Suprapubic skin (tissue), 4 donors: ENCODE measurements at regions not wholly inside any gene's neighbourhood (a gene's known extent, or its start where the extent isn't known, plus 50 kb on each side); places are given as distances from the start of the nearest gene placed in this dataset.

ENCODE experiments used
- DNase-seq, 2 donors: peaks; one replicate each; pipeline ENCODE4 v3.0.0-alpha.2; 2019; ENCODE audit warnings: low spot score in 2 of 2
- H3K27ac ChIP-seq: fragments of 200-600 bp; sonication (generic); one replicate; pipeline ENCODE4 v1.5.1; 2019
- H3K27me3 ChIP-seq: fragments of 200-600 bp; sonication (generic); one replicate; pipeline ENCODE4 v1.5.1; 2019
- H3K36me3 ChIP-seq: fragments of 200-600 bp; sonication (generic); one replicate; pipeline ENCODE4 v1.5.1; 2019
- H3K4me1 ChIP-seq: fragments of 200-600 bp; sonication (generic); one replicate; pipeline ENCODE4 v1.5.1; 2019
- H3K4me3 ChIP-seq: fragments of 200-600 bp; sonication (generic); one replicate; pipeline ENCODE4 v1.5.1; 2019; ENCODE audit warnings: mild to moderate bottlenecking
- H3K9me3 ChIP-seq: fragments of 200-600 bp; sonication (generic); one replicate; pipeline ENCODE4 v1.5.1; 2019
- EP300 ChIP-seq: sonication (generic); formaldehyde crosslinking; IDR thresholded peaks from one replicate; pipeline ENCODE4 v1.6.1; 2017; ENCODE audit warnings: antibody characterized with exemption
- POLR2A ChIP-seq, 2 donors: fragments of 450-650 bp; IDR thresholded peaks; one replicate each; pipeline ENCODE4 v1.6.1; 2017; ENCODE audit warnings: antibody characterized with exemption in 2 of 2, mild to moderate bottlenecking in 2 of 2, moderate library complexity in 2 of 2
- POLR2AphosphoS5 ChIP-seq, 3 donors: sonication (generic); formaldehyde crosslinking; IDR thresholded peaks; one replicate each; pipeline ENCODE4 v1.6.1; 2017; ENCODE audit warnings: antibody characterized with exemption in 3 of 3
- WGBS: methylation state at CpG from one replicate; pipeline ENCODE4 v1.1.5; 2018; 5-methylcytosine and 5-hydroxymethylcytosine counted together
- TF ChIP-seq, protein P1 (sequence below), 2 donors: fragments of 200-600 bp in 1 of 2; fragments of 450-650 bp in 1 of 2; sonication (generic) in 1 of 2; IDR thresholded peaks; one replicate each; pipeline ENCODE4 v1.5.1; 2016 to 2019; ENCODE audit warnings: antibody characterized with exemption in 2 of 2, mild to moderate bottlenecking in 1 of 2, moderate library complexity in 1 of 2

- H3K27me3 ChIP-seq, result no peaks in the 10 kb centered on the region
- no peak overlapping the region for H3K4me3 ChIP-seq
- H3K36me3 ChIP-seq, result no peaks in the 10 kb centered on the region
- no peak for DNase-seq
- H3K27ac ChIP-seq, result no peak overlapping the region
- no peaks in the 10 kb centered on the region for H3K4me1 ChIP-seq
- no peaks in the 10 kb centered on the region for H3K9me3 ChIP-seq
- TF ChIP-seq POLR2A (IDR thresholded peaks at IDR 0.05) (no peak), EP300 (no peak), POLR2AphosphoS5 (IDR thresholded peaks at IDR 0.05) (no peak)
- TF ChIP-seq, protein P1, sequence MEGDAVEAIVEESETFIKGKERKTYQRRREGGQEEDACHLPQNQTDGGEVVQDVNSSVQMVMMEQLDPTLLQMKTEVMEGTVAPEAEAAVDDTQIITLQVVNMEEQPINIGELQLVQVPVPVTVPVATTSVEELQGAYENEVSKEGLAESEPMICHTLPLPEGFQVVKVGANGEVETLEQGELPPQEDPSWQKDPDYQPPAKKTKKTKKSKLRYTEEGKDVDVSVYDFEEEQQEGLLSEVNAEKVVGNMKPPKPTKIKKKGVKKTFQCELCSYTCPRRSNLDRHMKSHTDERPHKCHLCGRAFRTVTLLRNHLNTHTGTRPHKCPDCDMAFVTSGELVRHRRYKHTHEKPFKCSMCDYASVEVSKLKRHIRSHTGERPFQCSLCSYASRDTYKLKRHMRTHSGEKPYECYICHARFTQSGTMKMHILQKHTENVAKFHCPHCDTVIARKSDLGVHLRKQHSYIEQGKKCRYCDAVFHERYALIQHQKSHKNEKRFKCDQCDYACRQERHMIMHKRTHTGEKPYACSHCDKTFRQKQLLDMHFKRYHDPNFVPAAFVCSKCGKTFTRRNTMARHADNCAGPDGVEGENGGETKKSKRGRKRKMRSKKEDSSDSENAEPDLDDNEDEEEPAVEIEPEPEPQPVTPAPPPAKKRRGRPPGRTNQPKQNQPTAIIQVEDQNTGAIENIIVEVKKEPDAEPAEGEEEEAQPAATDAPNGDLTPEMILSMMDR (IDR thresholded peaks at IDR 0.05), result no peak
Observed at GRCh38 chr9:116078640-116079039, 75.0 kb upstream of the PAPPA start.

DNA sequence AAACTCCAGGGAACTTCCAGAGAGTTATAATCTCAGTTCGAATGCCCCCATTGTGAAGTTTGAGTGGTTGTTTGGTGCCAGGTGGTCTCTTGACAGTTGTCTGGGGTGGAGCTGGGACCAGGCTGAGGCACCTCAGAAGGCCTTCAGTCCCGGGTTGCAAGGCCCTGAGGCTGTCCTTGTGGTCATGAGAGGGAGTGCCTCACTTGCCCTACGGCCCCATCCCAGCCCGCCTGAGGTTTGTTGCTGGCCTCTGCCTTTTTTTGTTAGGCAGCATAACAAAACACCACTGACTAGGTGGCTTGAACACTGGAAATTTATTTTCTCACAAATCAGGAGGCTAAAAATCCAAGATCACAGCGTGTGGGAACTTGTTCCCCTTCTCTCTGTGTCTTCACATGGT lies 73.0 kb upstream of the PAPPA start:
- 66% methylated on average over 5 of the region's 5 CpGs for WGBS

DNA sequence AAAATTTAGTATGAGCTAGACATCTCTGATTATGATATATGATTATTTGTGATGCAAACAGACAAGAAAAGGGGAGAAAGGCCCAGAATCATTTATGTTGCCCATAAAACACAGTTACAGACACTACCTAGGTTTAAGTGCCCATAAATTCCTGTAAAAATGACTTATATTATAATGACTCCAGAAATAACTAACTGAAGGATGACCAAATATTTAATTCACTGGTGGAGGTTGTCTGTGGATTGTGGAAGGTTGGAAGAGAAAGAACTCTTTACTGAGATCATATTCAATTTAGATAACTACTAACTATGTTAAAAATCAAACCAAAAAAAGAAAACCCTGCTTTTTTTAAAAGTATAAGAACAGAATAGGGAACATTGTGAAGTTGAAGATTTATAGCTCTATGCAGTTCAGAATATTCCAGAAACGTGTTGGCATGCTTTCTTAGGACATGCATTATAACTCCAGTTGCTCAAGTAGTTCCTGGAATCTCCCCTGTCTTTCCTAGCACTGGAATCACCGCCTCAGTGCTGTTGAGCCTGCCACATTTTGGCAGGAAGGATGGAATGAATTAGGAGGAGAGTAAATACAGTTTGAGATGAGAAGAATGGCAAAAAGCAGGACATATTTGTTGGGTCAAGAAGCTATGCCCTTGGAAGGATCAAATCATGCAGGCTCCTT lies 72.0 kb upstream of the PAPPA start:
- H3K9me3 ChIP-seq, result no peaks in the 10 kb centered on the region
- no peaks in the 10 kb centered on the region for H3K27me3 ChIP-seq
- H3K36me3 ChIP-seq, result no peaks in the 10 kb centered on the region
- TF ChIP-seq POLR2A (IDR thresholded peaks at IDR 0.05), result no peak
- TF ChIP-seq POLR2AphosphoS5 (IDR thresholded peaks at IDR 0.05), result no peak
- TF ChIP-seq, protein P1 (IDR thresholded peaks at IDR 0.05), result no peak
- TF ChIP-seq EP300, result no peak
- no peak for DNase-seq
- WGBS, result 26% methylated on average over 2 of the region's 2 CpGs
- no peak overlapping the region for H3K27ac ChIP-seq
- no peak overlapping the region for H3K4me3 ChIP-seq
- no peaks in the 10 kb centered on the region for H3K4me1 ChIP-seq

More for the DNA sequence above, 73.0 kb upstream of the PAPPA start:
- Histone ChIP-seq H3K27ac (no peak overlapping the region), H3K36me3 (no peaks in the 10 kb centered on the region), H3K4me3 (no peak overlapping the region), H3K27me3 (no peaks in the 10 kb centered on the region), H3K4me1 (no peaks in the 10 kb centered on the region), H3K9me3 (no peaks in the 10 kb centered on the region)
- no peak for TF ChIP-seq POLR2AphosphoS5 (IDR thresholded peaks at IDR 0.05)
- no peak for TF ChIP-seq POLR2A (IDR thresholded peaks at IDR 0.05)
- TF ChIP-seq, protein P1 (IDR thresholded peaks at IDR 0.05), result no peak
- no peak for TF ChIP-seq EP300
- DNase-seq, result no peak

GRCh38 chr9:116083837-116084236 lies 69.8 kb upstream of the PAPPA start:
- H3K4me1 ChIP-seq, result peaks cover 3% of the 10 kb centered on the region
- H3K36me3 ChIP-seq, result no peaks in the 10 kb centered on the region
- 94% methylated on average over 2 of the region's 2 CpGs for WGBS
- TF ChIP-seq POLR2AphosphoS5 (IDR thresholded peaks at IDR 0.05) (no peak), EP300 (no peak), POLR2A (IDR thresholded peaks at IDR 0.05) (no peak)
- TF ChIP-seq, protein P1 (IDR thresholded peaks at IDR 0.05), result no peak
- H3K27me3 ChIP-seq, result no peaks in the 10 kb centered on the region
- H3K27ac ChIP-seq, result no peak overlapping the region
- DNase-seq, result no peak
- no peak overlapping the region for H3K4me3 ChIP-seq
- H3K9me3 ChIP-seq, result no peaks in the 10 kb centered on the region

- H3K9me3 ChIP-seq, result no peaks in the 10 kb centered on the region
- peaks cover 3% of the 10 kb centered on the region for H3K4me1 ChIP-seq
- no peak overlapping the region for H3K4me3 ChIP-seq
- no peak overlapping the region for H3K27ac ChIP-seq
- H3K36me3 ChIP-seq, result no peaks in the 10 kb centered on the region
- WGBS, result 40% methylated on average over 1 of the region's 1 CpG
- TF ChIP-seq, protein P1 (IDR thresholded peaks at IDR 0.05), result no peak
- TF ChIP-seq EP300, result no peak
- TF ChIP-seq POLR2A (IDR thresholded peaks at IDR 0.05), result no peak
- TF ChIP-seq POLR2AphosphoS5 (IDR thresholded peaks at IDR 0.05), result no peak
- DNase-seq, result no peak
- no peaks in the 10 kb centered on the region for H3K27me3 ChIP-seq
Observed at GRCh38 chr9:116084497-116084896, 69.1 kb upstream of the PAPPA start.
